Right hindlimb (tissue), 1 donor: ENCODE measurements at regions not wholly inside any gene's neighbourhood (a gene's known extent, or its start where the extent isn't known, plus 50 kb on each side); places are given as distances from the start of the nearest gene placed in this dataset.

Source experiments
- DNase-seq: peaks from one replicate; pipeline ENCODE4 v3.0.0-alpha.2; 2018

GRCh38 chr5:56288873-56289601, 55.9 kb upstream of the ANKRD55 start:
- DNase-seq = no peak

- no peak for DNase-seq
Measured at GRCh38 chr5:56286015-56286884, 53.1 kb upstream of the ANKRD55 start.

GRCh38 chr5:56282951-56283350, 49.8 kb upstream of the ANKRD55 start:
- no peak for DNase-seq
